ENCODE measurements at regions not wholly inside any gene's neighbourhood (a gene's known extent, or its start where the extent isn't known, plus 50 kb on each side); places are given as distances from the start of the nearest gene placed in this dataset.

DNA sequence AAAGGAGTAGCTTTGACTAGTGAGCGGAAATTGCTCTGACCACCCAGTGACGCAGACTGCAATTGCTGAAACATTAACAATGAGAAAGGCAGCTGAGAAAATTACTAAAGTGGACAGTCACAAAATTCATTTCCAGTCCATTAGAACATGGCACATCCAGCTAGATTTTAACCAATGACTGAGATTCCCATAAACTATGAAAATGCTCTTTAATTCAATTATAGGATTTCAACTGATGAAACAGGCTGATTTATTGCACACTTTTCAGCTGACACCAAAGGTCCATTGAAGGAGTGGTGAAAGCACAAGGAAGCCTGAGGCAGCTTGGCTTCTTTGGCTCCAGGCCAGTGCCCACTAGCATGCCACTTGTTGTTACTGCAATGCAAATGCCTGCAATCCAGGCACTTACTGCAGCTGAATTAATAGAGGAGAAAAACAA, 933.4 kb downstream of the SLITRK6 start (continued):
- TF ChIP-seq, protein P1, sequence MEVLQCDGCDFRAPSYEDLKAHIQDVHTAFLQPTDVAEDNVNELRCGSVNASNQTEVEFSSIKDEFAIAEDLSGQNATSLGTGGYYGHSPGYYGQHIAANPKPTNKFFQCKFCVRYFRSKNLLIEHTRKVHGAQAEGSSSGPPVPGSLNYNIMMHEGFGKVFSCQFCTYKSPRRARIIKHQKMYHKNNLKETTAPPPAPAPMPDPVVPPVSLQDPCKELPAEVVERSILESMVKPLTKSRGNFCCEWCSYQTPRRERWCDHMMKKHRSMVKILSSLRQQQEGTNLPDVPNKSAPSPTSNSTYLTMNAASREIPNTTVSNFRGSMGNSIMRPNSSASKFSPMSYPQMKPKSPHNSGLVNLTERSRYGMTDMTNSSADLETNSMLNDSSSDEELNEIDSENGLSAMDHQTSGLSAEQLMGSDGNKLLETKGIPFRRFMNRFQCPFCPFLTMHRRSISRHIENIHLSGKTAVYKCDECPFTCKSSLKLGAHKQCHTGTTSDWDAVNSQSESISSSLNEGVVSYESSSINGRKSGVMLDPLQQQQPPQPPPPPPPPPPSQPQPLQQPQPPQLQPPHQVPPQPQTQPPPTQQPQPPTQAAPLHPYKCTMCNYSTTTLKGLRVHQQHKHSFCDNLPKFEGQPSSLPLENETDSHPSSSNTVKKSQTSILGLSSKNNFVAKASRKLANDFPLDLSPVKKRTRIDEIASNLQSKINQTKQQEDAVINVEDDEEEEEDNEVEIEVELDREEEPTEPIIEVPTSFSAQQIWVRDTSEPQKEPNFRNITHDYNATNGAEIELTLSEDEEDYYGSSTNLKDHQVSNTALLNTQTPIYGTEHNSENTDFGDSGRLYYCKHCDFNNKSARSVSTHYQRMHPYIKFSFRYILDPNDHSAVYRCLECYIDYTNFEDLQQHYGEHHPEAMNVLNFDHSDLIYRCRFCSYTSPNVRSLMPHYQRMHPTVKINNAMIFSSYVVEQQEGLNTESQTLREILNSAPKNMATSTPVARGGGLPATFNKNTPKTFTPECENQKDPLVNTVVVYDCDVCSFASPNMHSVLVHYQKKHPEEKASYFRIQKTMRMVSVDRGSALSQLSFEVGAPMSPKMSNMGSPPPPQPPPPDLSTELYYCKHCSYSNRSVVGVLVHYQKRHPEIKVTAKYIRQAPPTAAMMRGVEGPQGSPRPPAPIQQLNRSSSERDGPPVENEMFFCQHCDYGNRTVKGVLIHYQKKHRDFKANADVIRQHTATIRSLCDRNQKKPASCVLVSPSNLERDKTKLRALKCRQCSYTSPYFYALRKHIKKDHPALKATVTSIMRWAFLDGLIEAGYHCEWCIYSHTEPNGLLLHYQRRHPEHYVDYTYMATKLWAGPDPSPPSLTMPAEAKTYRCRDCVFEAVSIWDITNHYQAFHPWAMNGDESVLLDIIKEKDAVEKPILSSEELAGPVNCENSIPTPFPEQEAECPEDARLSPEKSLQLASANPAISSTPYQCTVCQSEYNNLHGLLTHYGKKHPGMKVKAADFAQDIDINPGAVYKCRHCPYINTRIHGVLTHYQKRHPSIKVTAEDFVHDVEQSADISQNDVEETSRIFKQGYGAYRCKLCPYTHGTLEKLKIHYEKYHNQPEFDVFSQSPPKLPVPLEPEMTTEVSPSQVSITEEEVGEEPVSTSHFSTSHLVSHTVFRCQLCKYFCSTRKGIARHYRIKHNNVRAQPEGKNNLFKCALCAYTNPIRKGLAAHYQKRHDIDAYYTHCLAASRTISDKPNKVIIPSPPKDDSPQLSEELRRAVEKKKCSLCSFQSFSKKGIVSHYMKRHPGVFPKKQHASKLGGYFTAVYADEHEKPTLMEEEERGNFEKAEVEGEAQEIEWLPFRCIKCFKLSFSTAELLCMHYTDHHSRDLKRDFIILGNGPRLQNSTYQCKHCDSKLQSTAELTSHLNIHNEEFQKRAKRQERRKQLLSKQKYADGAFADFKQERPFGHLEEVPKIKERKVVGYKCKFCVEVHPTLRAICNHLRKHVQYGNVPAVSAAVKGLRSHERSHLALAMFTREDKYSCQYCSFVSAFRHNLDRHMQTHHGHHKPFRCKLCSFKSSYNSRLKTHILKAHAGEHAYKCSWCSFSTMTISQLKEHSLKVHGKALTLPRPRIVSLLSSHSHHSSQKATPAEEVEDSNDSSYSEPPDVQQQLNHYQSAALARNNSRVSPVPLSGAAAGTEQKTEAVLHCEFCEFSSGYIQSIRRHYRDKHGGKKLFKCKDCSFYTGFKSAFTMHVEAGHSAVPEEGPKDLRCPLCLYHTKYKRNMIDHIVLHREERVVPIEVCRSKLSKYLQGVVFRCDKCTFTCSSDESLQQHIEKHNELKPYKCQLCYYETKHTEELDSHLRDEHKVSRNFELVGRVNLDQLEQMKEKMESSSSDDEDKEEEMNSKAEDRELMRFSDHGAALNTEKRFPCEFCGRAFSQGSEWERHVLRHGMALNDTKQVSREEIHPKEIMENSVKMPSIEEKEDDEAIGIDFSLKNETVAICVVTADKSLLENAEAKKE (CRISPR knock-in tag; IDR thresholded peaks at IDR 0.05): no peak
- TF ChIP-seq CREB1 (CRISPR knock-in tag; IDR thresholded peaks at IDR 0.05; ENCODE audit: low read depth) (no peak), ETS1 (IDR thresholded peaks at IDR 0.05) (no peak), STAT1 (IDR thresholded peaks at IDR 0.05; ENCODE audit: unreplicated experiment) (no peak)
- TF ChIP-seq, protein P2, sequence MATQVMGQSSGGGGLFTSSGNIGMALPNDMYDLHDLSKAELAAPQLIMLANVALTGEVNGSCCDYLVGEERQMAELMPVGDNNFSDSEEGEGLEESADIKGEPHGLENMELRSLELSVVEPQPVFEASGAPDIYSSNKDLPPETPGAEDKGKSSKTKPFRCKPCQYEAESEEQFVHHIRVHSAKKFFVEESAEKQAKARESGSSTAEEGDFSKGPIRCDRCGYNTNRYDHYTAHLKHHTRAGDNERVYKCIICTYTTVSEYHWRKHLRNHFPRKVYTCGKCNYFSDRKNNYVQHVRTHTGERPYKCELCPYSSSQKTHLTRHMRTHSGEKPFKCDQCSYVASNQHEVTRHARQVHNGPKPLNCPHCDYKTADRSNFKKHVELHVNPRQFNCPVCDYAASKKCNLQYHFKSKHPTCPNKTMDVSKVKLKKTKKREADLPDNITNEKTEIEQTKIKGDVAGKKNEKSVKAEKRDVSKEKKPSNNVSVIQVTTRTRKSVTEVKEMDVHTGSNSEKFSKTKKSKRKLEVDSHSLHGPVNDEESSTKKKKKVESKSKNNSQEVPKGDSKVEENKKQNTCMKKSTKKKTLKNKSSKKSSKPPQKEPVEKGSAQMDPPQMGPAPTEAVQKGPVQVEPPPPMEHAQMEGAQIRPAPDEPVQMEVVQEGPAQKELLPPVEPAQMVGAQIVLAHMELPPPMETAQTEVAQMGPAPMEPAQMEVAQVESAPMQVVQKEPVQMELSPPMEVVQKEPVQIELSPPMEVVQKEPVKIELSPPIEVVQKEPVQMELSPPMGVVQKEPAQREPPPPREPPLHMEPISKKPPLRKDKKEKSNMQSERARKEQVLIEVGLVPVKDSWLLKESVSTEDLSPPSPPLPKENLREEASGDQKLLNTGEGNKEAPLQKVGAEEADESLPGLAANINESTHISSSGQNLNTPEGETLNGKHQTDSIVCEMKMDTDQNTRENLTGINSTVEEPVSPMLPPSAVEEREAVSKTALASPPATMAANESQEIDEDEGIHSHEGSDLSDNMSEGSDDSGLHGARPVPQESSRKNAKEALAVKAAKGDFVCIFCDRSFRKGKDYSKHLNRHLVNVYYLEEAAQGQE (IDR thresholded peaks at IDR 0.05; ENCODE audit: unreplicated experiment): no peak
